HepG2 (cell line): ENCODE measurements at regions not wholly inside any gene's neighbourhood (a gene's known extent, or its start where the extent isn't known, plus 50 kb on each side); places are given as distances from the start of the nearest gene placed in this dataset.

ENCODE experiments used
- CBX2 ChIP-seq, 2 experiments: fragments of 200-600 bp in 1 of 2; sonication (generic); formaldehyde crosslinking in 1 of 2; IDR thresholded peaks; 2 replicates each; pipeline versions ENCODE4 v1.7.0 to v1.8.1; 2018 to 2022; ENCODE audit warnings: low read depth in 2 of 2, low read length in 1 of 2, mild to moderate bottlenecking in 1 of 2, missing genetic modification reagents in 1 of 2
- NRL ChIP-seq: sonication (generic); formaldehyde crosslinking; IDR thresholded peaks from 2 replicates; pipeline ENCODE4 v1.5.0; 2020; ENCODE audit warnings: missing genetic modification reagents, mild to moderate bottlenecking, moderate library complexity, borderline replicate concordance
- PHF21A ChIP-seq: sonication (generic); formaldehyde crosslinking; IDR thresholded peaks from 2 replicates; pipeline ENCODE4 v1.5.0; 2020; ENCODE audit warnings: mild to moderate bottlenecking, missing genetic modification reagents
- PRDM15 ChIP-seq: sonication (generic); formaldehyde crosslinking; IDR thresholded peaks from 2 replicates; pipeline ENCODE4 v1.4.0; 2020; ENCODE audit warnings: missing genetic modification reagents
- SIX1 ChIP-seq: sonication (generic); formaldehyde crosslinking; IDR thresholded peaks from 2 replicates; pipeline ENCODE4 v1.4.0; 2020; ENCODE audit warnings: missing genetic modification reagents, borderline replicate concordance
- ZBTB7A ChIP-seq: sonication (generic); formaldehyde crosslinking; IDR thresholded peaks from 2 replicates; pipeline ENCODE4 v1.8.0; 2022; ENCODE audit warnings: mild to moderate bottlenecking, missing genetic modification reagents
- ZFP36 ChIP-seq: fragments of 150-350 bp; IDR thresholded peaks from 2 replicates; pipeline ENCODE4 v1.6.1; 2018; ENCODE audit warnings: borderline replicate concordance, low read length, low read depth; ENCODE audit not compliant: partially characterized antibody
- ZMAT3 ChIP-seq: sonication (generic); formaldehyde crosslinking; conservative IDR thresholded peaks from 2 replicates; pipeline ENCODE4 v1.7.0; 2021; ENCODE audit warnings: missing genetic modification reagents
- ZNF3 ChIP-seq: IDR thresholded peaks from 2 replicates; pipeline ENCODE4 v1.7.0; 2017; ENCODE audit warnings: inconsistent platforms
- ZSCAN22 ChIP-seq: sonication (generic); formaldehyde crosslinking; IDR thresholded peaks from 2 replicates; pipeline ENCODE4 v1.4.0; 2020; ENCODE audit warnings: mild to moderate bottlenecking, missing genetic modification reagents
- TF ChIP-seq, protein P1 (sequence below): sonication (generic); formaldehyde crosslinking; IDR thresholded peaks from 2 replicates; pipeline ENCODE4 v1.5.0; 2020; ENCODE audit warnings: missing genetic modification reagents
- TF ChIP-seq, protein P2 (sequence below): sonication (generic); formaldehyde crosslinking; IDR thresholded peaks from 2 replicates; pipeline ENCODE4 v1.5.0; 2020; ENCODE audit warnings: mild to moderate bottlenecking, missing genetic modification reagents, moderate library complexity
- TF ChIP-seq, protein P3 (sequence below): sonication (generic); formaldehyde crosslinking; IDR thresholded peaks from 2 replicates; pipeline ENCODE4 v1.4.0; 2020; ENCODE audit warnings: missing genetic modification reagents

DNA sequence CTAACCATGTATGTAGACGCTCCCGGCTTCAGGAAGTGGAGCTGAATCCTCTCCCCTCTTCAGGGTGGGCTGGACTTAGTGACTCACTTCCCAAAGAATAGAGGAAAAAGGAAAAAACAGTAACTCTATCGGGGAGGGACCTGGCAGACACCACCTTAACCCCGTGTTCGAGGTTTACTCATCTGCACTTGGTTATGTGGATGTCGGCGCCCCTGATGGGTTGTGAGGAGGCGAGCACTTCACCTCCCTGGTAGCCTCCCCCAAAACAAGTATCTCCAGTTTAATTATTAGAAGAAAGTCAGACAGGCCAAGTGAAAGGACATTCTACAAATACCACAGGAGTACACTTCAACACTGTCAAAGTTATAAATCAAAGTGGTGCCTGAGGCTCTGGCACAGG is 559.7 kb downstream of the TCERG1L start:
- TF ChIP-seq CBX2 (IDR thresholded peaks at IDR 0.05; ENCODE audit: low read depth, low read length) (no peak), CBX2 (CRISPR knock-in tag; IDR thresholded peaks at IDR 0.05; ENCODE audit: low read depth) (no peak), SIX1 (CRISPR knock-in tag) (no peak), ZMAT3 (CRISPR knock-in tag) (no peak), ZFP36 (no peak), PRDM15 (CRISPR knock-in tag) (no peak), ZSCAN22 (CRISPR knock-in tag) (no peak), NRL (CRISPR knock-in tag) (no peak), PHF21A (CRISPR knock-in tag) (no peak), ZBTB7A (CRISPR knock-in tag) (no peak), ZNF3 (CRISPR knock-in tag) (no peak)
- TF ChIP-seq, protein P1, sequence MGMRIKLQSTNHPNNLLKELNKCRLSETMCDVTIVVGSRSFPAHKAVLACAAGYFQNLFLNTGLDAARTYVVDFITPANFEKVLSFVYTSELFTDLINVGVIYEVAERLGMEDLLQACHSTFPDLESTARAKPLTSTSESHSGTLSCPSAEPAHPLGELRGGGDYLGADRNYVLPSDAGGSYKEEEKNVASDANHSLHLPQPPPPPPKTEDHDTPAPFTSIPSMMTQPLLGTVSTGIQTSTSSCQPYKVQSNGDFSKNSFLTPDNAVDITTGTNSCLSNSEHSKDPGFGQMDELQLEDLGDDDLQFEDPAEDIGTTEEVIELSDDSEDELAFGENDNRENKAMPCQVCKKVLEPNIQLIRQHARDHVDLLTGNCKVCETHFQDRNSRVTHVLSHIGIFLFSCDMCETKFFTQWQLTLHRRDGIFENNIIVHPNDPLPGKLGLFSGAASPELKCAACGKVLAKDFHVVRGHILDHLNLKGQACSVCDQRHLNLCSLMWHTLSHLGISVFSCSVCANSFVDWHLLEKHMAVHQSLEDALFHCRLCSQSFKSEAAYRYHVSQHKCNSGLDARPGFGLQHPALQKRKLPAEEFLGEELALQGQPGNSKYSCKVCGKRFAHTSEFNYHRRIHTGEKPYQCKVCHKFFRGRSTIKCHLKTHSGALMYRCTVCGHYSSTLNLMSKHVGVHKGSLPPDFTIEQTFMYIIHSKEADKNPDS (CRISPR knock-in tag) = no peak
- TF ChIP-seq, protein P2, sequence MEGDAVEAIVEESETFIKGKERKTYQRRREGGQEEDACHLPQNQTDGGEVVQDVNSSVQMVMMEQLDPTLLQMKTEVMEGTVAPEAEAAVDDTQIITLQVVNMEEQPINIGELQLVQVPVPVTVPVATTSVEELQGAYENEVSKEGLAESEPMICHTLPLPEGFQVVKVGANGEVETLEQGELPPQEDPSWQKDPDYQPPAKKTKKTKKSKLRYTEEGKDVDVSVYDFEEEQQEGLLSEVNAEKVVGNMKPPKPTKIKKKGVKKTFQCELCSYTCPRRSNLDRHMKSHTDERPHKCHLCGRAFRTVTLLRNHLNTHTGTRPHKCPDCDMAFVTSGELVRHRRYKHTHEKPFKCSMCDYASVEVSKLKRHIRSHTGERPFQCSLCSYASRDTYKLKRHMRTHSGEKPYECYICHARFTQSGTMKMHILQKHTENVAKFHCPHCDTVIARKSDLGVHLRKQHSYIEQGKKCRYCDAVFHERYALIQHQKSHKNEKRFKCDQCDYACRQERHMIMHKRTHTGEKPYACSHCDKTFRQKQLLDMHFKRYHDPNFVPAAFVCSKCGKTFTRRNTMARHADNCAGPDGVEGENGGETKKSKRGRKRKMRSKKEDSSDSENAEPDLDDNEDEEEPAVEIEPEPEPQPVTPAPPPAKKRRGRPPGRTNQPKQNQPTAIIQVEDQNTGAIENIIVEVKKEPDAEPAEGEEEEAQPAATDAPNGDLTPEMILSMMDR = no peak
- TF ChIP-seq, protein P3, sequence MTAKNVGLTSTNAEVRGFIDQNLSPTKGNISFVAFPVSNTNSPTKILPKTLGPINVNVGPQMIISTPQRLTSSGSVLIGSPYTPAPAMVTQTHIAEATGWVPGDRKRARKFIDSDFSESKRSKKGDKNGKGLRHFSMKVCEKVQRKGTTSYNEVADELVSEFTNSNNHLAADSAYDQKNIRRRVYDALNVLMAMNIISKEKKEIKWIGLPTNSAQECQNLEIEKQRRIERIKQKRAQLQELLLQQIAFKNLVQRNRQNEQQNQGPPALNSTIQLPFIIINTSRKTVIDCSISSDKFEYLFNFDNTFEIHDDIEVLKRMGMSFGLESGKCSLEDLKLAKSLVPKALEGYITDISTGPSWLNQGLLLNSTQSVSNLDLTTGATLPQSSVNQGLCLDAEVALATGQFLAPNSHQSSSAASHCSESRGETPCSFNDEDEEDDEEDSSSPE (CRISPR knock-in tag) = no peak
